HFF-Myc (cell line): ENCODE measurements at regions not wholly inside any gene's neighbourhood (a gene's known extent, or its start where the extent isn't known, plus 50 kb on each side); places are given as distances from the start of the nearest gene placed in this dataset.

Experiments
- DNase-seq: peaks from one replicate; pipeline ENCODE4 v3.0.0-alpha.2; 2011; ENCODE audit warnings: low read depth; ENCODE audit errors: extremely low read depth
- H3K4me3 ChIP-seq: replicated peaks from 2 replicates; pipeline ENCODE4 v1.5.1; 2011; ENCODE audit warnings: low read depth, mild to moderate bottlenecking, control low read depth, low read length
- TF ChIP-seq, protein P1 (sequence below): IDR thresholded peaks from 2 replicates; pipeline ENCODE4 v1.5.1; 2012; ENCODE audit warnings: mild to moderate bottlenecking, low read depth, low read length, control low read depth; ENCODE audit errors: missing control alignments

DNA sequence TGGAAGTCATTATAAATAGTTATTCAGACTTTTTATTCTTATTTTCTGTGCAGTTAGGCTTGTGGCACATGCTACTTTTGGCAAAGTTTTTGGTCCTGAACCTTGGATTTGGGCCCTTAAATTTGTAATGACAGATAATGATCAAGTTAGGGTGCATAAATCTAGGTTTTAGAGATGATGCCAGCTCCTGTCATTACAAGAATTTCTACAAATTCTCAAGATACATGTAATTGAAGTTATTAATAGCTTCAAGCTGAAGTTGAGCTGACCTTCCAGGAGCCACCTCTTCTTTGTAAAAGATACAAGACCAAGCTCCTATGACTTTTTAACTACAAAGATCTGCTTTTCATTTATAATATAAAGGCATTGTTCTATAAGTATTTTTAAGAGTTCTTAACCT, 255.6 kb upstream of the UGT8 start:
- TF ChIP-seq, protein P1, sequence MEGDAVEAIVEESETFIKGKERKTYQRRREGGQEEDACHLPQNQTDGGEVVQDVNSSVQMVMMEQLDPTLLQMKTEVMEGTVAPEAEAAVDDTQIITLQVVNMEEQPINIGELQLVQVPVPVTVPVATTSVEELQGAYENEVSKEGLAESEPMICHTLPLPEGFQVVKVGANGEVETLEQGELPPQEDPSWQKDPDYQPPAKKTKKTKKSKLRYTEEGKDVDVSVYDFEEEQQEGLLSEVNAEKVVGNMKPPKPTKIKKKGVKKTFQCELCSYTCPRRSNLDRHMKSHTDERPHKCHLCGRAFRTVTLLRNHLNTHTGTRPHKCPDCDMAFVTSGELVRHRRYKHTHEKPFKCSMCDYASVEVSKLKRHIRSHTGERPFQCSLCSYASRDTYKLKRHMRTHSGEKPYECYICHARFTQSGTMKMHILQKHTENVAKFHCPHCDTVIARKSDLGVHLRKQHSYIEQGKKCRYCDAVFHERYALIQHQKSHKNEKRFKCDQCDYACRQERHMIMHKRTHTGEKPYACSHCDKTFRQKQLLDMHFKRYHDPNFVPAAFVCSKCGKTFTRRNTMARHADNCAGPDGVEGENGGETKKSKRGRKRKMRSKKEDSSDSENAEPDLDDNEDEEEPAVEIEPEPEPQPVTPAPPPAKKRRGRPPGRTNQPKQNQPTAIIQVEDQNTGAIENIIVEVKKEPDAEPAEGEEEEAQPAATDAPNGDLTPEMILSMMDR: no peak
- no peak for DNase-seq

DNA sequence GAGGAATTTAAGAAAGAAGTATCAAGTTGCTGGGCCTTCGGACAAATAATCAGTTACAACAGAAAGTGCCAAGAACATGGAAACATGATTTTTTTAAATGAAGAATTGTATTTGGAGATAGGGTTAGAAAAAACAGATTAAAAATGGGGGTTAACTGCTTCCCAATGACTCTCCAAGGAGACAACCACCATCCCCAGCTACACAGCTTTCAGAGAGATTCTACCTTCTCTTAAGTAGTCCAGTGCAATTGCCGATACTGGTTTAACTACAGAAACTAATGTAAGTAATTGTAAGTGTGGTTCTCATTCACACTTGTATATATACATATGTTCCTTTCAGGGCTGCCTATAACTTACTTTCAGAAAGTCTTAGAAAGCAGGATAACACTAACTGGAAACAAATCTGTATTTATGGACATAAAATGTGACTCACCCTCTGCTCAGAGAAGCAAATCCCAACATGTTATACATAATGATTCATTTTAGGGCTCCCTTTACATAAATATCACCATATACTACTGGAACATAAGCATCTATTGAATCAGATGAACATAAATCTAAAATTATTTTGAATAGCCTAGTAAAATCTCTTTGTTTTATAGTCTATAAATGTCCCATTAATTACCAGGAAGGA, 248.9 kb upstream of the UGT8 start:
- no peak overlapping the region for H3K4me3 ChIP-seq
- peak; percentile 15 for DNase-seq
- TF ChIP-seq, protein P1: no peak

More for the DNA sequence above, 255.6 kb upstream of the UGT8 start:
- no peak overlapping the region for H3K4me3 ChIP-seq

DNA sequence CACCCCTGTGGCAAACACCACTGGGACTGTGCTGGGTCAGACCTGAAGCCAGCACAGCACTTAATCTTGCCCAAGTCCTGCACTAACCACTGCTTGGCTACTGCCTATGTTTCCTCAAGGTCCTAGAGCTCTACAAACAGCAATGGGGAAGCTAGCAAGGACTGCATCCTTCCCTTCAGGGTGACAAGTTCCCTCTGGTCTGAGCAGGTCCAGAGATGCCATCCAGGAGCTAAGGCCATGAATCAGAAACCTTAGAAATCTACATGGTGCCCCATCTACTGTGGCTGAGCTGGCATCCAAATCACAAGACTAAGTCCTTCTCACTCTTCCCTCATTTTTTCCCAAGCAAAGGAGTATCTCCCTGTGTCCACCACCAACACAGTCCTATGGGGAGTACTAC, 239.7 kb upstream of the UGT8 start:
- H3K4me3 ChIP-seq: no peak overlapping the region
- no peak for DNase-seq
- TF ChIP-seq, protein P1: no peak

DNA sequence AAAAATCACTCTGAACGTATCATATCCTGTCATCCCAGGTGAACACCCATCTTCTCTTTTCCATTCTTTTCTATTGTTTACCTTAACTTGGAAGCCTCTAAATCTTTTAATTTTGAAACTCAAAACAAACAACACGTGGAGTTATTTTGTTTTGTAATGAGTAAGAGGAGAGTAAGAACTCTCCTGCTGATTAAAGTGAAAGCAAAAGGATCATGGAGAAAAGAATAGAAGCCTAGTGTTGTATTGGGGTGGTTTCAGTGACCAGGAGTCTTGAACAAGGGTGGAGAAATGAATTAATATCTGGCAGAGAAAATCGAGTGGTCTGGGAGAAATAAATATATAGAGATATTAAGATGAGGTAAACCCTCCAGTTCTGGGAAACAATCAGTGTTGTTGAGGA, 237.4 kb upstream of the UGT8 start:
- TF ChIP-seq, protein P1: no peak
- DNase-seq: no peak
- H3K4me3 ChIP-seq: no peak overlapping the region

DNA sequence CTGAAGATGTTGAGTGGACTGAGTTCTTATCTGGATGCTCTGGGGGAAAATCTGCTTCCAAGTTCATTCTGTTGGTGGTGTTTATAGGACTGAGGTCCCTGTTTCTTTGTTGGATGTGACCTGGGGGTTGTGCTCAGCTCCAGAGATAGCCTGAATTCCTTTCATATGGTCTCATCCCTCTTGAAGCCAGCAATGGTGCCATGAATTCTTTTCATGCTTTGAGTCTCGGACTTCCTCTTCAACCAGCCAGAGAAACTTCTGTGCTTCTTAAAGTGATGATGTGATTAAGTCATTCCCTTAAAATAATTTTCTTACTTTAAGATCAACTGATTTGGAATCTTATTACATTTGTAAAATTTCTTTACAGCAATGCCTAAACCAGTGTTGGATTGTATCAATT, 233.8 kb upstream of the UGT8 start:
- no peak overlapping the region for H3K4me3 ChIP-seq
- peak; percentile 36 for DNase-seq
- TF ChIP-seq, protein P1: no peak

DNA sequence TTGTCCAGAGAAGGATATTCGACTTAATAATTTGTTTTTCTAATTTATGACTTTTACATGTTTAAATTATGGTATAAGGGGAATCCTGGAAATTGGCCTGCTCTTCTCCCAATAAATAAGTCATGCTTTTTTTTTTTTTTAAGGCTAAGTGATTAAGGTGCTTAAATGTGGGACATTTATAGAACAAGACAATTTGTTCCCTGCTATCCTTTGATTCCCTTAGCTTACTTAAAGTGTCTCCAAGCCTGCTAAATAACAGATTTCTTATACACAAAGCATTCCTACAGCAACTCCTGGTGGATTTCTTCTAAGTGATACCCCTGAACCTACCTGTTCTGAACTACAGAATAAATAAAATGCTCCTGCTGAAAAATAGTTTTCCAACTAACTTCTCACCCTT, 233.0 kb upstream of the UGT8 start:
- DNase-seq: no peak
- no peak overlapping the region for H3K4me3 ChIP-seq
- TF ChIP-seq, protein P1: no peak

DNA sequence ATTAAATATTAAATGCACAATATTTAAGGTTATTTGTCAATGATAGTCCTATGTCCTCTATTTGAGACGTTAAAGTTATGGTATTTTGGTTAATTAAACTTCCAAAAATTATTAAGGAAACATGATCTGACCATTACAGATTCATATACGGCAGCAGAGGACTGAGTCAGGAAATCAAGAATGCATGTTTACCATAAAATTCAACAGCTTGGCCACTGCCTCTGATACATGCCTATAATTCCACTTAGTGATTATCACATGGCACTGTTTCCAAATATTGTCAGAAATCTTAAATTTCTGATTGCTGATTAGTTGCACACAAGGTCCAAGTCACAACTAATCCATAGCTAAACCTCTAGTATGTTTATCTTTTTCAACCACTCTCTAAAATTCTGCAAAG, 232.2 kb upstream of the UGT8 start:
- no peak overlapping the region for H3K4me3 ChIP-seq
- no peak for DNase-seq
- TF ChIP-seq, protein P1: no peak
